ENCODE measurements at regions not wholly inside any gene's neighbourhood (a gene's known extent, or its start where the extent isn't known, plus 50 kb on each side); places are given as distances from the start of the nearest gene placed in this dataset.

DNA sequence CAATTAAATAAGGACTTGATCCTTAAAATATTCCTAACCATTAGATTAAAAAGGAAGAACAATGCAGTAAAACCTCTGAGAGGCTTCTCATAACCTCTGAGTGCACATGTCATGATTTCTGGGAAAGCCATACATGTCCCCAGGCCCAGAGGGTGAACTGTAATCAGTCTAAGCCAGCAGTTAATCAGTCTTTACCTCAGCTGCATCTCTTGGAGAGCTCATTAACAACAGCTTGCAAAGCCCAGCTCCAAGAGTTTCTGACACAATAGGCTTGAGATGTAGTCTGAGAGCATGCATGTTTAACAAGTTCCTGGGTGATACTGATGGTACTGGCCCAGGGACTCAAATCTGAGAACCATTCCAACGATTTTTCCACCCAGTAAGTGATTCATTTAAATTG is 392.1 kb downstream of the DNAH5 start:
- Mint-ChIP-seq H3K27me3 (ENCODE audit: insufficient read depth, low read depth) (peaks cover 2% of the 10 kb centered on the region), H3K36me3 (no peaks in the 10 kb centered on the region), H3K27ac (no peak overlapping the region), H3K4me3 (no peak overlapping the region), H3K9me3 (no peaks in the 10 kb centered on the region), H3K4me1 (no peaks in the 10 kb centered on the region)
- Histone ChIP-seq H3K4me1 (peaks cover 7% of the 10 kb centered on the region), H3K9ac (no peak overlapping the region), H4K20me1 (ENCODE audit: low read depth) (no peaks in the 10 kb centered on the region), H3K27me3 (no peaks in the 10 kb centered on the region), H3K36me3 (no peaks in the 10 kb centered on the region), H3K9me3 (ENCODE audit: low read depth) (no peaks in the 10 kb centered on the region), H3K27ac (no peak overlapping the region), H3K79me2 (ENCODE audit: low read depth) (no peaks in the 10 kb centered on the region), H2AFZ (replicated peaks) (no peak overlapping the region), H3K4me2 (no peak overlapping the region), H3F3A (ENCODE audit: low read depth) (no peaks in the 10 kb centered on the region), H3K4me3 (no peak overlapping the region)
- TF ChIP-seq EZH2 (IDR thresholded peaks at IDR 0.05), result no peak
- TF ChIP-seq, protein P1, sequence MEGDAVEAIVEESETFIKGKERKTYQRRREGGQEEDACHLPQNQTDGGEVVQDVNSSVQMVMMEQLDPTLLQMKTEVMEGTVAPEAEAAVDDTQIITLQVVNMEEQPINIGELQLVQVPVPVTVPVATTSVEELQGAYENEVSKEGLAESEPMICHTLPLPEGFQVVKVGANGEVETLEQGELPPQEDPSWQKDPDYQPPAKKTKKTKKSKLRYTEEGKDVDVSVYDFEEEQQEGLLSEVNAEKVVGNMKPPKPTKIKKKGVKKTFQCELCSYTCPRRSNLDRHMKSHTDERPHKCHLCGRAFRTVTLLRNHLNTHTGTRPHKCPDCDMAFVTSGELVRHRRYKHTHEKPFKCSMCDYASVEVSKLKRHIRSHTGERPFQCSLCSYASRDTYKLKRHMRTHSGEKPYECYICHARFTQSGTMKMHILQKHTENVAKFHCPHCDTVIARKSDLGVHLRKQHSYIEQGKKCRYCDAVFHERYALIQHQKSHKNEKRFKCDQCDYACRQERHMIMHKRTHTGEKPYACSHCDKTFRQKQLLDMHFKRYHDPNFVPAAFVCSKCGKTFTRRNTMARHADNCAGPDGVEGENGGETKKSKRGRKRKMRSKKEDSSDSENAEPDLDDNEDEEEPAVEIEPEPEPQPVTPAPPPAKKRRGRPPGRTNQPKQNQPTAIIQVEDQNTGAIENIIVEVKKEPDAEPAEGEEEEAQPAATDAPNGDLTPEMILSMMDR (IDR thresholded peaks at IDR 0.05), result no peak
- TF ChIP-seq EZH2phosphoT487 (IDR thresholded peaks at IDR 0.05), result no peak
- DNase-seq (ENCODE audit: low spot score), result peak; percentile 54

DNA sequence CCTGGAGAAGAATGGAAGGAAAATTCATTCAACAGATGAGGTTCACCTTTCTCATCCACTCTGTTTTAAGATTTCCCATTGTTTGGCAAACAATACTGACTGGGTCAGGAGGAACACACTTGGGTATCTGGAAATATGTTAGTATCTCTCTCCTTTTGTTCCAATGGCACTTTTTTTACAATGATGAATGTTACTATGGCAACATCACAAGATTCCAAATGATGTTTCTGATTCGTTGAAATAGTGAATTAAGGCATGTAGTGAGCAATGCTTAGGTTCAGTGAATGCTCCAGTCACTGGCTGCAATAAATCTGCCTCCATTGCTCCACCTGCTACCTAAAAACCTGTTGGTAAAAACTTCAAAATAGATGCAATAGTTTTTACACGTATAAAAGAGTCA is 392.8 kb downstream of the DNAH5 start:
- peaks cover 7% of the 10 kb centered on the region for H3K4me1 ChIP-seq
- H3K4me1 Mint-ChIP-seq, result no peaks in the 10 kb centered on the region
- H3K9ac ChIP-seq, result no peak overlapping the region
- H3K4me2 ChIP-seq, result no peak overlapping the region
- no peaks in the 10 kb centered on the region for H3K9me3 Mint-ChIP-seq
- no peaks in the 10 kb centered on the region for H3K27me3 ChIP-seq
- no peaks in the 10 kb centered on the region for H4K20me1 ChIP-seq (ENCODE audit: low read depth)
- H3K79me2 ChIP-seq (ENCODE audit: low read depth), result no peaks in the 10 kb centered on the region
- no peak overlapping the region for H3K27ac ChIP-seq
- TF ChIP-seq EZH2 (IDR thresholded peaks at IDR 0.05) (no peak), EZH2phosphoT487 (IDR thresholded peaks at IDR 0.05) (no peak)
- TF ChIP-seq, protein P1 (IDR thresholded peaks at IDR 0.05), result no peak
- H2AFZ ChIP-seq (replicated peaks), result no peak overlapping the region
- peaks cover 2% of the 10 kb centered on the region for H3K27me3 Mint-ChIP-seq (ENCODE audit: insufficient read depth, low read depth)
- no peak for DNase-seq (ENCODE audit: low spot score)
- no peaks in the 10 kb centered on the region for H3K36me3 Mint-ChIP-seq
- H3F3A ChIP-seq (ENCODE audit: low read depth), result no peaks in the 10 kb centered on the region
- no peaks in the 10 kb centered on the region for H3K9me3 ChIP-seq (ENCODE audit: low read depth)
- H3K27ac Mint-ChIP-seq, result no peak overlapping the region
- no peaks in the 10 kb centered on the region for H3K36me3 ChIP-seq
- H3K4me3 Mint-ChIP-seq, result no peak overlapping the region
- no peak overlapping the region for H3K4me3 ChIP-seq

DNA sequence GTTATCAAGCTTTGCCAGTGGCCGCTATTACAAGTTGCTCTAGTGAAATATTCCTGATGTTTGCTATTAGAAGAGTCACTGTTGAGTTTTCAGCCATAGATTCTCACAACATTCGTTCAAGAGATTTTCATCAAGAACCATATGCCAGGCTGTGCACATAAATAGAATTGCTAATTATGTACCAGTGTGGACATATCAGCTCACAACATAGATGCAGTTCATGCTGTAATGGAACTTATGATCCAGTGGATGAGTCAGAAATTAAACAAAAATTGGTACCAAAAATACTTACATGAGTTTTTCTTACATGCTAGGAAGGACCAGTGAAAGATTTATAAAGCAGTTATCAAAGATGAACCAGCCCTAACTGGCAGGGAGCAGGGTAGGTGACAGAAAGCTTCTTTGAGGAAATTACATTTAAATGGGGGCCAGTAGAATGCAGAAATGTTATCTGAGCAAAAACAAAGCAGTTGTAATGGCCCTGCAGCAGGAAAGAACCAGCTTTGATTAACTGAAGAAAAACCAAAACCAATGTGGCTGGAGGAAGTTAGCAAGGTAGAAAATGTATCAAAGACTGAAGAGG is 404.2 kb downstream of the DNAH5 start:
- H3K27me3 Mint-ChIP-seq (ENCODE audit: insufficient read depth, low read depth), result no peaks in the 10 kb centered on the region
- peaks cover 5% of the 10 kb centered on the region for H3K4me1 ChIP-seq
- H3K79me2 ChIP-seq (ENCODE audit: low read depth), result no peaks in the 10 kb centered on the region
- H4K20me1 ChIP-seq (ENCODE audit: low read depth), result no peaks in the 10 kb centered on the region
- no peak for DNase-seq (ENCODE audit: low spot score)
- H3K27me3 ChIP-seq, result no peaks in the 10 kb centered on the region
- H3K36me3 ChIP-seq, result no peaks in the 10 kb centered on the region
- no peaks in the 10 kb centered on the region for H3K9me3 Mint-ChIP-seq
- H3K9ac ChIP-seq, result no peak overlapping the region
- no peak overlapping the region for H2AFZ ChIP-seq (replicated peaks)
- H3K36me3 Mint-ChIP-seq, result no peaks in the 10 kb centered on the region
- H3K4me2 ChIP-seq, result no peak overlapping the region
- no peak overlapping the region for H3K27ac ChIP-seq
- TF ChIP-seq EZH2 (IDR thresholded peaks at IDR 0.05) (no peak), EZH2phosphoT487 (IDR thresholded peaks at IDR 0.05) (no peak)
- TF ChIP-seq, protein P1 (IDR thresholded peaks at IDR 0.05), result no peak
- H3K27ac Mint-ChIP-seq, result no peak overlapping the region
- no peaks in the 10 kb centered on the region for H3K9me3 ChIP-seq (ENCODE audit: low read depth)
- H3F3A ChIP-seq (ENCODE audit: low read depth), result no peaks in the 10 kb centered on the region
- H3K4me3 Mint-ChIP-seq, result no peak overlapping the region
- H3K4me3 ChIP-seq, result no peak overlapping the region
- no peaks in the 10 kb centered on the region for H3K4me1 Mint-ChIP-seq
